GM12878 (cell line): ENCODE measurements at regions not wholly inside any gene's neighbourhood (a gene's known extent, or its start where the extent isn't known, plus 50 kb on each side); places are given as distances from the start of the nearest gene placed in this dataset.

Experiments used
- ATAC-seq: fragments of 200-7000 bp; cut with Tn5 transposase; 3 replicates; pipeline ENCODE4 v1.9.1; 2020; ENCODE audit warnings: mild to moderate bottlenecking, moderate library complexity
- BruUV-seq: library from RNA; stranded (reverse); fragments of 400-500 nt; replicated peaks from 2 replicates; lab custom pipeline; 2021; lab: Mats Ljungman, UMichigan
- CTCF ChIA-PET: fragments of 300-600 bp; sonication (Branson Sonifier 250); formaldehyde crosslinking; extraction: SDS; loops from one replicate; lab custom pipeline; 2021; ENCODE audit warnings: inconsistent platforms; lab: Yijun Ruan, JAX
- POLR2A ChIA-PET: fragments of 350-600 bp; formaldehyde crosslinking; extraction: SDS; loops from one replicate; lab custom pipeline; 2021; ENCODE audit warnings: inconsistent platforms; lab: Charles Lee
- RAD21 ChIA-PET: fragments of 300-600 bp; sonication (Branson Sonifier 250); formaldehyde crosslinking; loops from one replicate; lab custom pipeline; 2023; ENCODE audit warnings: antibody characterized with exemption; ENCODE audit not compliant: unreplicated experiment; lab: Charles Lee
- SMC1A ChIA-PET: fragments of 300-600 bp; sonication (Branson Sonifier 250); formaldehyde crosslinking; loops from one replicate; lab custom pipeline; 2023; ENCODE audit not compliant: unreplicated experiment, uncharacterized antibody; lab: Charles Lee
- DNase-seq: peaks from one replicate; pipeline ENCODE4 v3.0.0-alpha.2; 2011; ENCODE audit warnings: low read depth, low spot score
- FAIRE-seq: peaks from 3 replicates; lab custom pipeline; 2011; peaks lifted over from hg19 to GRCh38; lab: Jason Lieb, UNC
- H2AFZ ChIP-seq: 2 replicates; pipeline ENCODE4 v1.6.0; 2011; ENCODE audit warnings: low read depth, low read length, control low read depth; ENCODE audit not compliant: control insufficient read depth
- H3K27ac ChIP-seq: 2 replicates; pipeline ENCODE4 v1.5.1; 2011; ENCODE audit warnings: control low read depth; ENCODE audit not compliant: control insufficient read depth, insufficient read depth
- H3K27me3 ChIP-seq, 2 experiments: replicated peaks in 1 of 2; 2 replicates each; pipeline versions ENCODE4 v1.6.0 to v1.6.1; 2011; ENCODE audit warnings: low read length in 1 of 2; ENCODE audit not compliant: control insufficient read depth in 2 of 2, insufficient read depth in 2 of 2
- H3K36me3 ChIP-seq, 2 experiments: 2 replicates each; pipeline ENCODE4 v1.5.1; 2011; ENCODE audit warnings: low read length in 1 of 2; ENCODE audit not compliant: control insufficient read depth in 2 of 2, insufficient read depth in 2 of 2
- H3K4me1 ChIP-seq: 2 replicates; pipeline ENCODE4 v1.6.1; 2011; ENCODE audit warnings: mild to moderate bottlenecking, low read length, moderate library complexity, mixed read lengths; ENCODE audit not compliant: control insufficient read depth, insufficient read depth
- H3K4me2 ChIP-seq: 2 replicates; pipeline ENCODE4 v1.6.0; 2011; ENCODE audit warnings: control low read depth; ENCODE audit not compliant: control insufficient read depth, insufficient read depth
- H3K4me3 ChIP-seq: fragments of 200-600 bp; sonication (generic); 2 replicates; pipeline ENCODE4 v1.5.1; 2016
- H3K79me2 ChIP-seq: 2 replicates; pipeline ENCODE4 v1.6.0; 2011; ENCODE audit warnings: low read length; ENCODE audit not compliant: control insufficient read depth, insufficient read depth
- H3K9ac ChIP-seq: 2 replicates; pipeline ENCODE4 v1.8.0; 2011; ENCODE audit warnings: low read length, control low read depth, mixed read lengths; ENCODE audit not compliant: control insufficient read depth, insufficient read depth
- H3K9me3 ChIP-seq: replicated peaks from 3 replicates; pipeline ENCODE4 v1.5.1; 2011; ENCODE audit warnings: mild to moderate bottlenecking, low read length; ENCODE audit not compliant: control insufficient read depth, insufficient read depth
- H4K20me1 ChIP-seq: 2 replicates; pipeline ENCODE4 v1.6.0; 2011; ENCODE audit not compliant: control insufficient read depth, insufficient read depth
- BRCA1 ChIP-seq: IDR thresholded peaks from 2 replicates; pipeline ENCODE4 v1.6.1; 2011; ENCODE audit warnings: low read depth, low read length, improper control_type of control experiment
- GATAD2B ChIP-seq: fragments of 450-650 bp; conservative IDR thresholded peaks from 2 replicates; pipeline ENCODE4 v1.6.1; 2017; ENCODE audit warnings: low read depth, mild to moderate bottlenecking, moderate library complexity
- POLR2AphosphoS2 ChIP-seq: IDR thresholded peaks from 2 replicates; pipeline ENCODE4 v1.6.1; 2011; ENCODE audit warnings: low read depth, mild to moderate bottlenecking, low read length, improper control_type of control experiment, moderate library complexity
- RELA ChIP-seq: fragments of 450-650 bp; IDR thresholded peaks from 2 replicates; pipeline ENCODE4 v1.8.0; 2014; ENCODE audit warnings: borderline replicate concordance; ENCODE audit not compliant: partially characterized antibody
- STAT3 ChIP-seq: IDR thresholded peaks from 2 replicates; pipeline ENCODE4 v1.6.1; 2011; ENCODE audit warnings: low read depth, low read length, improper control_type of control experiment
- TBL1XR1 ChIP-seq: IDR thresholded peaks from 2 replicates; pipeline ENCODE4 v1.6.1; 2012; ENCODE audit warnings: low read depth, low read length, improper control_type of control experiment
- WGBS: methylation state at CpG from one replicate; pipeline ENCODE4 v1.1.6; 2016; ENCODE audit warnings: low lambda C conversion rate; ENCODE audit not compliant: insufficient replicate concordance, insufficient coverage; ENCODE audit errors: missing lambda C conversion rate; 5-methylcytosine and 5-hydroxymethylcytosine counted together
- in situ Hi-C: fragments of 300-500 bp; cut with MboI; formaldehyde crosslinking; loops from 9 replicates; pipeline ENCODE4 v1.14.3; 2018; ENCODE audit warnings: mixed read lengths
- intact Hi-C: fragments of 100-400 bp; cut with micrococcal nuclease; formaldehyde crosslinking; loops from one replicate; pipeline ENCODE4 v1.14.2; 2022; ENCODE audit not compliant: unreplicated experiment
- TF ChIP-seq, protein P1 (sequence below): fragments of 450-650 bp; IDR thresholded peaks from 2 replicates; pipeline ENCODE4 v1.6.1; 2017; ENCODE audit warnings: mild to moderate bottlenecking
- TF ChIP-seq, protein P2 (sequence below): fragments of 450-650 bp; IDR thresholded peaks from 2 replicates; pipeline ENCODE4 v1.6.1; 2018; ENCODE audit warnings: mild to moderate bottlenecking, low read depth, moderate library complexity; ENCODE audit not compliant: partially characterized antibody
- TF ChIP-seq, protein P3 (sequence below): IDR thresholded peaks from 2 replicates; pipeline ENCODE4 v1.6.1; 2012; ENCODE audit warnings: mild to moderate bottlenecking, low read depth, low read length
- TF ChIP-seq, protein P4 (sequence below): IDR thresholded peaks from 2 replicates; pipeline ENCODE4 v1.6.1; 2012; ENCODE audit warnings: low read depth, low read length, improper control_type of control experiment
- TF ChIP-seq, protein P5 (sequence below): fragments of 450-650 bp; IDR thresholded peaks from 2 replicates; pipeline ENCODE4 v1.6.1; 2017; ENCODE audit warnings: mild to moderate bottlenecking, moderate library complexity

DNA sequence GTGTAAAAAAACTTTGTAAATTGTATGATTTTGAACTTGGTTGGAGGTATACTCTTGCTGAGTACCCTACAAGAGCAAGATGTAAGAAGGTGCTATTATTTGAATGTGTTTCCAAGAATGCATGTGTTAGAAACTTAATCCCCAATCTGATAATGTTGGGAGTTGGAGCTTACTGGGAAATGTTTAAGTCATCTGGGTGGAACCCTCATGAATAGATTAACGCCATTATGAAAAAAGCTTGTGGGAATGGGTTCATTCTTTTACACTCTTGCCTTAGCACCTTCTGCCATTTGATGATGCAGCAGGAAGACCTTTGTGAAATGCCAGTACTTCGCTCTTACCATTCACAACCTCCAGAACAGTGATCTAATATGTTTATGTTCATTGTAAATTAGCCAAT lies 498.3 kb downstream of the TMEM135 start:
- WGBS = 0% methylated on average over 2 of the region's 2 CpGs
- in situ Hi-C loops = no loop called here
- POLR2A ChIA-PET = no interaction called here
- TF ChIP-seq GATAD2B (no peak), BRCA1 (no peak), POLR2AphosphoS2 (no peak), RELA (no peak), STAT3 (no peak), TBL1XR1 (no peak)
- TF ChIP-seq, protein P1, sequence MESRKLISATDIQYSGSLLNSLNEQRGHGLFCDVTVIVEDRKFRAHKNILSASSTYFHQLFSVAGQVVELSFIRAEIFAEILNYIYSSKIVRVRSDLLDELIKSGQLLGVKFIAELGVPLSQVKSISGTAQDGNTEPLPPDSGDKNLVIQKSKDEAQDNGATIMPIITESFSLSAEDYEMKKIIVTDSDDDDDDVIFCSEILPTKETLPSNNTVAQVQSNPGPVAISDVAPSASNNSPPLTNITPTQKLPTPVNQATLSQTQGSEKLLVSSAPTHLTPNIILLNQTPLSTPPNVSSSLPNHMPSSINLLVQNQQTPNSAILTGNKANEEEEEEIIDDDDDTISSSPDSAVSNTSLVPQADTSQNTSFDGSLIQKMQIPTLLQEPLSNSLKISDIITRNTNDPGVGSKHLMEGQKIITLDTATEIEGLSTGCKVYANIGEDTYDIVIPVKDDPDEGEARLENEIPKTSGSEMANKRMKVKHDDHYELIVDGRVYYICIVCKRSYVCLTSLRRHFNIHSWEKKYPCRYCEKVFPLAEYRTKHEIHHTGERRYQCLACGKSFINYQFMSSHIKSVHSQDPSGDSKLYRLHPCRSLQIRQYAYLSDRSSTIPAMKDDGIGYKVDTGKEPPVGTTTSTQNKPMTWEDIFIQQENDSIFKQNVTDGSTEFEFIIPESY = no peak
- TF ChIP-seq, protein P2, sequence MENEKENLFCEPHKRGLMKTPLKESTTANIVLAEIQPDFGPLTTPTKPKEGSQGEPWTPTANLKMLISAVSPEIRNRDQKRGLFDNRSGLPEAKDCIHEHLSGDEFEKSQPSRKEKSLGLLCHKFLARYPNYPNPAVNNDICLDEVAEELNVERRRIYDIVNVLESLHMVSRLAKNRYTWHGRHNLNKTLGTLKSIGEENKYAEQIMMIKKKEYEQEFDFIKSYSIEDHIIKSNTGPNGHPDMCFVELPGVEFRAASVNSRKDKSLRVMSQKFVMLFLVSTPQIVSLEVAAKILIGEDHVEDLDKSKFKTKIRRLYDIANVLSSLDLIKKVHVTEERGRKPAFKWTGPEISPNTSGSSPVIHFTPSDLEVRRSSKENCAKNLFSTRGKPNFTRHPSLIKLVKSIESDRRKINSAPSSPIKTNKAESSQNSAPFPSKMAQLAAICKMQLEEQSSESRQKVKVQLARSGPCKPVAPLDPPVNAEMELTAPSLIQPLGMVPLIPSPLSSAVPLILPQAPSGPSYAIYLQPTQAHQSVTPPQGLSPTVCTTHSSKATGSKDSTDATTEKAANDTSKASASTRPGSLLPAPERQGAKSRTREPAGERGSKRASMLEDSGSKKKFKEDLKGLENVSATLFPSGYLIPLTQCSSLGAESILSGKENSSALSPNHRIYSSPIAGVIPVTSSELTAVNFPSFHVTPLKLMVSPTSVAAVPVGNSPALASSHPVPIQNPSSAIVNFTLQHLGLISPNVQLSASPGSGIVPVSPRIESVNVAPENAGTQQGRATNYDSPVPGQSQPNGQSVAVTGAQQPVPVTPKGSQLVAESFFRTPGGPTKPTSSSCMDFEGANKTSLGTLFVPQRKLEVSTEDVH = no peak
- TF ChIP-seq, protein P3, sequence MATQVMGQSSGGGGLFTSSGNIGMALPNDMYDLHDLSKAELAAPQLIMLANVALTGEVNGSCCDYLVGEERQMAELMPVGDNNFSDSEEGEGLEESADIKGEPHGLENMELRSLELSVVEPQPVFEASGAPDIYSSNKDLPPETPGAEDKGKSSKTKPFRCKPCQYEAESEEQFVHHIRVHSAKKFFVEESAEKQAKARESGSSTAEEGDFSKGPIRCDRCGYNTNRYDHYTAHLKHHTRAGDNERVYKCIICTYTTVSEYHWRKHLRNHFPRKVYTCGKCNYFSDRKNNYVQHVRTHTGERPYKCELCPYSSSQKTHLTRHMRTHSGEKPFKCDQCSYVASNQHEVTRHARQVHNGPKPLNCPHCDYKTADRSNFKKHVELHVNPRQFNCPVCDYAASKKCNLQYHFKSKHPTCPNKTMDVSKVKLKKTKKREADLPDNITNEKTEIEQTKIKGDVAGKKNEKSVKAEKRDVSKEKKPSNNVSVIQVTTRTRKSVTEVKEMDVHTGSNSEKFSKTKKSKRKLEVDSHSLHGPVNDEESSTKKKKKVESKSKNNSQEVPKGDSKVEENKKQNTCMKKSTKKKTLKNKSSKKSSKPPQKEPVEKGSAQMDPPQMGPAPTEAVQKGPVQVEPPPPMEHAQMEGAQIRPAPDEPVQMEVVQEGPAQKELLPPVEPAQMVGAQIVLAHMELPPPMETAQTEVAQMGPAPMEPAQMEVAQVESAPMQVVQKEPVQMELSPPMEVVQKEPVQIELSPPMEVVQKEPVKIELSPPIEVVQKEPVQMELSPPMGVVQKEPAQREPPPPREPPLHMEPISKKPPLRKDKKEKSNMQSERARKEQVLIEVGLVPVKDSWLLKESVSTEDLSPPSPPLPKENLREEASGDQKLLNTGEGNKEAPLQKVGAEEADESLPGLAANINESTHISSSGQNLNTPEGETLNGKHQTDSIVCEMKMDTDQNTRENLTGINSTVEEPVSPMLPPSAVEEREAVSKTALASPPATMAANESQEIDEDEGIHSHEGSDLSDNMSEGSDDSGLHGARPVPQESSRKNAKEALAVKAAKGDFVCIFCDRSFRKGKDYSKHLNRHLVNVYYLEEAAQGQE = no peak
- TF ChIP-seq, protein P4, sequence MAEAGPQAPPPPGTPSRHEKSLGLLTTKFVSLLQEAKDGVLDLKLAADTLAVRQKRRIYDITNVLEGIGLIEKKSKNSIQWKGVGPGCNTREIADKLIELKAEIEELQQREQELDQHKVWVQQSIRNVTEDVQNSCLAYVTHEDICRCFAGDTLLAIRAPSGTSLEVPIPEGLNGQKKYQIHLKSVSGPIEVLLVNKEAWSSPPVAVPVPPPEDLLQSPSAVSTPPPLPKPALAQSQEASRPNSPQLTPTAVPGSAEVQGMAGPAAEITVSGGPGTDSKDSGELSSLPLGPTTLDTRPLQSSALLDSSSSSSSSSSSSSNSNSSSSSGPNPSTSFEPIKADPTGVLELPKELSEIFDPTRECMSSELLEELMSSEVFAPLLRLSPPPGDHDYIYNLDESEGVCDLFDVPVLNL = no peak
- TF ChIP-seq, protein P5, sequence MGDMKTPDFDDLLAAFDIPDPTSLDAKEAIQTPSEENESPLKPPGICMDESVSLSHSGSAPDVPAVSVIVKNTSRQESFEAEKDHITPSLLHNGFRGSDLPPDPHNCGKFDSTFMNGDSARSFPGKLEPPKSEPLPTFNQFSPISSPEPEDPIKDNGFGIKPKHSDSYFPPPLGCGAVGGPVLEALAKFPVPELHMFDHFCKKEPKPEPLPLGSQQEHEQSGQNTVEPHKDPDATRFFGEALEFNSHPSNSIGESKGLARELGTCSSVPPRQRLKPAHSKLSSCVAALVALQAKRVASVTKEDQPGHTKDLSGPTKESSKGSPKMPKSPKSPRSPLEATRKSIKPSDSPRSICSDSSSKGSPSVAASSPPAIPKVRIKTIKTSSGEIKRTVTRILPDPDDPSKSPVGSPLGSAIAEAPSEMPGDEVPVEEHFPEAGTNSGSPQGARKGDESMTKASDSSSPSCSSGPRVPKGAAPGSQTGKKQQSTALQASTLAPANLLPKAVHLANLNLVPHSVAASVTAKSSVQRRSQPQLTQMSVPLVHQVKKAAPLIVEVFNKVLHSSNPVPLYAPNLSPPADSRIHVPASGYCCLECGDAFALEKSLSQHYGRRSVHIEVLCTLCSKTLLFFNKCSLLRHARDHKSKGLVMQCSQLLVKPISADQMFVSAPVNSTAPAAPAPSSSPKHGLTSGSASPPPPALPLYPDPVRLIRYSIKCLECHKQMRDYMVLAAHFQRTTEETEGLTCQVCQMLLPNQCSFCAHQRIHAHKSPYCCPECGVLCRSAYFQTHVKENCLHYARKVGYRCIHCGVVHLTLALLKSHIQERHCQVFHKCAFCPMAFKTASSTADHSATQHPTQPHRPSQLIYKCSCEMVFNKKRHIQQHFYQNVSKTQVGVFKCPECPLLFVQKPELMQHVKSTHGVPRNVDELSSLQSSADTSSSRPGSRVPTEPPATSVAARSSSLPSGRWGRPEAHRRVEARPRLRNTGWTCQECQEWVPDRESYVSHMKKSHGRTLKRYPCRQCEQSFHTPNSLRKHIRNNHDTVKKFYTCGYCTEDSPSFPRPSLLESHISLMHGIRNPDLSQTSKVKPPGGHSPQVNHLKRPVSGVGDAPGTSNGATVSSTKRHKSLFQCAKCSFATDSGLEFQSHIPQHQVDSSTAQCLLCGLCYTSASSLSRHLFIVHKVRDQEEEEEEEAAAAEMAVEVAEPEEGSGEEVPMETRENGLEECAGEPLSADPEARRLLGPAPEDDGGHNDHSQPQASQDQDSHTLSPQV = no peak

More for the DNA sequence above, 498.3 kb downstream of the TMEM135 start:
- DNase-seq (no peak), FAIRE-seq (no peak), ATAC-seq (no peak)
- CTCF ChIA-PET = no interaction called here
- intact Hi-C loops = no loop called here
- Histone ChIP-seq H3K27me3 (no peaks in the 10 kb centered on the region), H3K79me2 (no peaks in the 10 kb centered on the region), H3K36me3 (no peaks in the 10 kb centered on the region), H4K20me1 (no peaks in the 10 kb centered on the region), H3K4me1 (no peaks in the 10 kb centered on the region), H3K27ac (no peak overlapping the region), H2AFZ (no peak overlapping the region), H3K4me3 (no peak overlapping the region), H3K9ac (no peak overlapping the region), H3K4me2 (no peak overlapping the region), H3K9me3 (no peaks in the 10 kb centered on the region)
- no TSS peak for BruUV-seq
- RAD21 ChIA-PET = no interaction called here
- SMC1A ChIA-PET = interaction anchor here (1.1 to 1.2 kb wide), 2 partner anchors 63 to 168 kb away, joined by 3 read pairs; no protein-coding TSS in a partner anchor
